ENCODE measurements at regions not wholly inside any gene's neighbourhood (a gene's known extent, or its start where the extent isn't known, plus 50 kb on each side); places are given as distances from the start of the nearest gene placed in this dataset.

DNA sequence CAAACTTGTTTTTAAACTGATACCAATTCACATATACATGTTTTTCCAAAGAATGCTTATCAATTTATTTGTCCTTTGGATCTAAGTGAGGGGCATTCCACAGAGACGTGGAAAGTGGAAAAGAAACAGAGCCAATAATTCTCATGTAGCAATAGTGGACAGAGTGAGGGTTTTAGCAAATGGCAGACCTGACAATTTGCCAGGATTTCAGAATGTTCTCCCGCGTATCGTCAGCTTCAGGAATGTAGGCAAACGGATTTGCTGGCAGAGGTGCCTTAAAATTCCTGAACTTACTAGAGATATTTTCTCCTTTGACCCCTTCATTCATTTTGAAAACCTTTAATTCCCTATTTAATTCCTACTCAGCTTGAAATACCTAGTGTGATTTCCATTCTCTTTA, 193.4 kb upstream of the CPHXL start:
- TF ChIP-seq, protein P1, sequence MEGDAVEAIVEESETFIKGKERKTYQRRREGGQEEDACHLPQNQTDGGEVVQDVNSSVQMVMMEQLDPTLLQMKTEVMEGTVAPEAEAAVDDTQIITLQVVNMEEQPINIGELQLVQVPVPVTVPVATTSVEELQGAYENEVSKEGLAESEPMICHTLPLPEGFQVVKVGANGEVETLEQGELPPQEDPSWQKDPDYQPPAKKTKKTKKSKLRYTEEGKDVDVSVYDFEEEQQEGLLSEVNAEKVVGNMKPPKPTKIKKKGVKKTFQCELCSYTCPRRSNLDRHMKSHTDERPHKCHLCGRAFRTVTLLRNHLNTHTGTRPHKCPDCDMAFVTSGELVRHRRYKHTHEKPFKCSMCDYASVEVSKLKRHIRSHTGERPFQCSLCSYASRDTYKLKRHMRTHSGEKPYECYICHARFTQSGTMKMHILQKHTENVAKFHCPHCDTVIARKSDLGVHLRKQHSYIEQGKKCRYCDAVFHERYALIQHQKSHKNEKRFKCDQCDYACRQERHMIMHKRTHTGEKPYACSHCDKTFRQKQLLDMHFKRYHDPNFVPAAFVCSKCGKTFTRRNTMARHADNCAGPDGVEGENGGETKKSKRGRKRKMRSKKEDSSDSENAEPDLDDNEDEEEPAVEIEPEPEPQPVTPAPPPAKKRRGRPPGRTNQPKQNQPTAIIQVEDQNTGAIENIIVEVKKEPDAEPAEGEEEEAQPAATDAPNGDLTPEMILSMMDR (IDR thresholded peaks at IDR 0.05; ENCODE audit: control insufficient read depth, extremely low read depth, insufficient read depth) = no peak
- H3K4me3 ChIP-seq (ENCODE audit: low read depth, low read length) = no peak overlapping the region
- DNase-seq (ENCODE audit: low read depth) = no peak

DNA sequence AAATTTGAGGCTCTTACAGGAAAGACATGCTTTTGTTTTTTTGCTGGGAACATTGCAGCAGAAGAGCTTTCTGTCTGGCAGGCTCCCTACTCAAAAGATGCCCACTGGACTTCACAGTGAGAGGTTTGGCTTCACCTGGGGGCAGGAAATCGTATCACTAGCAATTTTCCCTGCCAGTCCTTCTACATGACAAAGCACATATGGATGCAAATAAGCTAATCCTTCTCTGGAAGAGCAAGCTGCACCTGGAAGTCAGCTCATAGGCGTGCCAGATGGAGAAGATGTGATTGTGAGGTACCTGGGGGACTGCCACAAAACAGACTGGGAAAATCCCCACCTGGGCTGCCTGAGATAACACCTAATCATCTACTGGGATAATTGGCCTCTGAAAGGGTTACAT, 195.0 kb upstream of the CPHXL start:
- H3K4me3 ChIP-seq (ENCODE audit: low read depth, low read length) = no peak overlapping the region
- DNase-seq (ENCODE audit: low read depth) = no peak
- TF ChIP-seq, protein P1 (IDR thresholded peaks at IDR 0.05; ENCODE audit: control insufficient read depth, extremely low read depth, insufficient read depth) = no peak

DNA sequence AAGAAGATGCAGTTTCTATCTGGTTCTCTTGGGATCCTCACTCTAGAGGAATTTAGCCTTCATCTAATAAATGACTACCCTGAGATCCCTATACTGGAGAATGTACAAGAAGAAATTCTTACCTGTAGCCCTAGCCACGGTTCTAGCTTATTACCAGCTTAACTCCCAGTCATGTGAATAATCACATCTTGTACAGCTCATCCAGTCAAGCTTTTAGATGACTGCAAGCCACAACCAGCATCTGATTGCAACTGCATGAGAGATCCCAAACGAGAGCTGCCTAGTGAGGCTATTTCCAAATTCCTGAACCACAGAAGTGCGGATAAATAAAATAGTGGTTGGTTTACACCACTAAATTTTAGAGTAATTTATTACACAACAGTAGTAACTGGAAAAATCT, 196.0 kb upstream of the CPHXL start:
- no peak for DNase-seq (ENCODE audit: low read depth)
- TF ChIP-seq, protein P1 (IDR thresholded peaks at IDR 0.05; ENCODE audit: control insufficient read depth, extremely low read depth, insufficient read depth) = no peak
- no peak overlapping the region for H3K4me3 ChIP-seq (ENCODE audit: low read depth, low read length)

DNA sequence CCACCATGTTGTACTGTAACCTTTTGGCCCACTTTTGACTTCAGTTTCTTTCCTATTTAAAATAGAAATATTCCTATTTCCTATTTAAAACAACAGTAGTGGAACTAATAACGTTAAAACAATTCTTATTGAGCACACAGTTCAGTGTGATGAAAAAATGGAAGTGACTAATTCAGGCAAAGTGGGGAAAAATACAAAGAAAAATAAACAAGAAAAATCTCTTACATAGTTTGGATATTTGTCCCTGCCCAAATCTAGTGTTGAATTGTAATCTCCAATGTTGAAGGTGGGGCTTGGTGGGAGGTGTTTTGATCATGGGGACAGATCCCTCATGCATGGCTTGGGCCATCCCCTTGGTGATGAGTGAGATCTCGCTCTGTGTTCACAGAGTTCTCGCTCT, 198.1 kb upstream of the CPHXL start:
- TF ChIP-seq, protein P1 (IDR thresholded peaks at IDR 0.05; ENCODE audit: control insufficient read depth, extremely low read depth, insufficient read depth) = no peak
- no peak for DNase-seq (ENCODE audit: low read depth)
- H3K4me3 ChIP-seq (ENCODE audit: low read depth, low read length) = no peak overlapping the region

DNA sequence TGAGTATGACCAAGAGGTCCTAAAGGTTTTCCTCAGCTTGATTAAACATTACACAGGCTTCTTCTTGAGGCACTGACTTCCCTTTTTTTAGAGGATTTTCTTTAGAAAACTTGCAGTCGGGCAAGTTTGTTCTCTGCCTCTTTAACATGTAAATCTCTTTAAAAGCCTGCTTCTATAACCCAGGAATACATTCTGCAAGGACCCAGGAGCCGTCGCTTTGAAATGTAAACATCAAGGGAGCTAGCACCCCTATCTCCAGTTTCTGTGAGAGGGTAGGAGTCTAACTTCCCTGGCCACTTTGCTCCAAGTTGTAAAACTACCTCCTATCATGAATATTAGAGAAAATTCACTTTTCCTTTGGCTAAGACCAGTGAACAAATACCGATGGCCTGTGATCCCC, 201.5 kb upstream of the CPHXL start:
- TF ChIP-seq, protein P1 (IDR thresholded peaks at IDR 0.05; ENCODE audit: control insufficient read depth, extremely low read depth, insufficient read depth) = no peak
- no peak for DNase-seq (ENCODE audit: low read depth)
- no peak overlapping the region for H3K4me3 ChIP-seq (ENCODE audit: low read depth, low read length)

DNA sequence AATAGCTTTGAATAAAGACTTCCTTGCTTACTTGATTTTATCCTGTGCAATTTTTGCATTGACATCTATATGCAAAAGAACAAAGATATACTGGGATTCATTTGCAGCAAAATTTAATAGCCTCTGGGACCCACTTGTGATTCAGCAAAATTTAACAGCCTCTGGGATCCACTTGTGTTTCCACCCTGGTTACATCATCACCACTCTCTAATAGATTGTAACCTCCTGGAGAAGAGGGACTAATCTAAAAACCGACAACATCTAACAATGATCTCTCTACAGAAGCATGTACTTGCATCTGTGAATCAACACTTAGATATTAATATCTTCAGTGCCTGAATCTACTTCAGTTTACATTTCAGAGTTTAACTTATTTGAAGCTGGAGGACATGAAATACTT, 202.0 kb upstream of the CPHXL start:
- DNase-seq (ENCODE audit: low read depth) = no peak
- no peak overlapping the region for H3K4me3 ChIP-seq (ENCODE audit: low read depth, low read length)
- TF ChIP-seq, protein P1 (IDR thresholded peaks at IDR 0.05; ENCODE audit: control insufficient read depth, extremely low read depth, insufficient read depth) = no peak

DNA sequence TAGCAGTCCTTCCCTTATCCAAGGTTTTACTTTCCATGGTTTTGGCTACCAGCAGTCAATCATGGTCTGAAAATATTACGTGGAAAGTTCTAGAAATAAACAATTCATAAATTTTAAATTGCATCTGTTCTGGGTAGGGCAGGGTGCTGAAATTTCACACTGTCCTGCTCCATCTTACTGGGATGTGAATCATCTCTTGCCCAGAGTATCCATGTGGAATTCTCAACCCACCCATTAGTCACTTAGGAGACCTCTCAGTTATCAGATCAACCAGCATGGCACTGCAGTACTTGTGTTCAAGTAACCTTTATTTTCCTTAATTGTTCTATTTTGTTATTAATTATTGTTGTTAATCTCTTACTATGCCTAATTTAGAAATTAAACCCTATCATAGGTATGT, 202.8 kb upstream of the CPHXL start:
- TF ChIP-seq, protein P1 (IDR thresholded peaks at IDR 0.05; ENCODE audit: control insufficient read depth, extremely low read depth, insufficient read depth) = no peak
- no peak for DNase-seq (ENCODE audit: low read depth)
- no peak overlapping the region for H3K4me3 ChIP-seq (ENCODE audit: low read depth, low read length)

Data from LNCaP clone FGC (cell line).